Stomach (tissue), 4 donors: ENCODE measurements at regions not wholly inside any gene's neighbourhood (a gene's known extent, or its start where the extent isn't known, plus 50 kb on each side); places are given as distances from the start of the nearest gene placed in this dataset.

Experiments used
- CTCF ChIP-seq, 7 experiments: fragments of 450-650 bp in 4 of 7; fragments of 200-600 bp in 3 of 7; sonication (generic) in 3 of 7; IDR thresholded peaks; one replicate each; pipeline ENCODE4 v1.5.1; 2016 to 2019; ENCODE audit warnings: antibody characterized with exemption in 7 of 7, control low read depth in 2 of 7, mild to moderate bottlenecking in 1 of 7
- EP300 ChIP-seq: sonication (generic); formaldehyde crosslinking; IDR thresholded peaks from one replicate; pipeline ENCODE4 v1.6.1; 2017; ENCODE audit warnings: antibody characterized with exemption
- POLR2A ChIP-seq, 4 donors: fragments of 450-650 bp; IDR thresholded peaks; one replicate each; pipeline ENCODE4 v1.6.1; 2016; ENCODE audit warnings: antibody characterized with exemption in 4 of 4, control low read depth in 2 of 4, mild to moderate bottlenecking in 1 of 4, moderate library complexity in 1 of 4
- POLR2AphosphoS5 ChIP-seq, 3 donors: sonication (generic); formaldehyde crosslinking; IDR thresholded peaks; one replicate each; pipeline ENCODE4 v1.6.1; 2016; ENCODE audit warnings: antibody characterized with exemption in 3 of 3

- TF ChIP-seq CTCF (IDR thresholded peaks at IDR 0.05) = no peak
- no peak for TF ChIP-seq POLR2A (IDR thresholded peaks at IDR 0.05)
- TF ChIP-seq EP300 = no peak
- no peak for TF ChIP-seq POLR2AphosphoS5 (IDR thresholded peaks at IDR 0.05)
These were observed 737.6 kb downstream of the TRIML1 start for GRCh38 chr4:188876881-188877280.
